Lung (tissue), 11 donors: ENCODE measurements at regions not wholly inside any gene's neighbourhood (a gene's known extent, or its start where the extent isn't known, plus 50 kb on each side); places are given as distances from the start of the nearest gene placed in this dataset.

Source experiments
- ATAC-seq: fragments of 200-7000 bp; cut with Tn5 transposase; one replicate; pipeline ENCODE4 v1.9.1; 2020; ENCODE audit warnings: moderate number of reproducible peaks; ENCODE audit not compliant: insufficient read depth, low FRiP score
- DNase-seq, 3 donors: peaks; one replicate each; pipeline ENCODE4 v3.0.0-alpha.2; 2013 to 2017
- H3K27ac ChIP-seq, 2 donors: one replicate each; pipeline ENCODE4 v1.5.1; 2013; ENCODE audit warnings: mild to moderate bottlenecking in 2 of 2, moderate library complexity in 2 of 2, control low read depth in 1 of 2, inconsistent platforms in 1 of 2, low read depth in 1 of 2, low read length in 1 of 2
- H3K27me3 ChIP-seq, 3 donors: one replicate each; pipeline ENCODE4 v1.5.1; 2013; ENCODE audit warnings: low read length in 2 of 3; ENCODE audit not compliant: control insufficient read depth in 3 of 3, insufficient read depth in 3 of 3
- H3K36me3 ChIP-seq, 4 donors: one replicate each; pipeline ENCODE4 v1.5.1; 2013; ENCODE audit warnings: low read length in 4 of 4, mild to moderate bottlenecking in 1 of 4, moderate library complexity in 1 of 4; ENCODE audit not compliant: control insufficient read depth in 4 of 4, insufficient read depth in 4 of 4
- H3K4me1 ChIP-seq, 5 donors: one replicate each; pipeline ENCODE4 v1.5.1; 2013; ENCODE audit warnings: low read length in 5 of 5, mild to moderate bottlenecking in 2 of 5, moderate library complexity in 1 of 5; ENCODE audit not compliant: control insufficient read depth in 5 of 5, insufficient read depth in 5 of 5
- H3K4me3 ChIP-seq: one replicate; pipeline ENCODE4 v1.5.1; 2013; ENCODE audit warnings: mild to moderate bottlenecking, control low read depth, moderate library complexity
- H3K9ac ChIP-seq, 2 donors: one replicate each; pipeline ENCODE4 v1.5.1; 2013; ENCODE audit warnings: low read length in 2 of 2, control low read depth in 1 of 2; ENCODE audit not compliant: insufficient read depth in 1 of 2
- H3K9me3 ChIP-seq, 4 donors: one replicate each; pipeline ENCODE4 v1.5.1; 2013; ENCODE audit warnings: low read length in 3 of 4, mild to moderate bottlenecking in 1 of 4, moderate library complexity in 1 of 4; ENCODE audit not compliant: control insufficient read depth in 4 of 4, insufficient read depth in 3 of 4
- CTCF ChIP-seq: IDR thresholded peaks from 2 replicates; pipeline ENCODE4 v1.5.1; 2012; ENCODE audit warnings: mild to moderate bottlenecking; ENCODE audit errors: control extremely low read depth, extremely low read depth
- WGBS, 2 donors: extraction: QIAGEN DNeasy Blood & Tissue Kit; methylation state at CpG; one replicate each; pipeline ENCODE4 v1.1.7; 2013; 5-methylcytosine and 5-hydroxymethylcytosine counted together
- donor health status: control.
- donor health status: control.
- donor health status: Bipolar disorder and iron deficiency.
- donor health status: healthy.
- donor health status: DM: yes; HTN: yes; CAD: no.

- 38 to 86% methylated on average over 1 of the region's 1 CpG for whole genome bisulfite sequencing, 2 donors
- H3K4me1 ChIP-seq, result no peaks in the 10 kb centered on the region
- H3K27me3 ChIP-seq, result no peaks in the 10 kb centered on the region
- no peak overlapping the region for H3K27ac ChIP-seq
- no peak for ATAC-seq
- no peaks in the 10 kb centered on the region for H3K36me3 ChIP-seq
- no peak for DNase-seq
- TF ChIP-seq CTCF, result no peak
- no peaks in the 10 kb centered on the region for H3K9me3 ChIP-seq
- H3K4me3 ChIP-seq, result no peak overlapping the region
- H3K9ac ChIP-seq, result no peak overlapping the region
These were observed 513.2 kb upstream of the MARCKS start for GRCh38 chr6:113343940-113344339.

- no peak for TF ChIP-seq CTCF
- no peak overlapping the region for H3K27ac ChIP-seq
- H3K36me3 ChIP-seq, result no peaks in the 10 kb centered on the region
- 91 to 94% methylated on average over 2 of the region's 2 CpGs for WGBS, 2 donors
- H3K4me3 ChIP-seq, result no peak overlapping the region
- DNase-seq, result no peak
- no peak for ATAC-seq
- H3K9ac ChIP-seq, result no peak overlapping the region
- H3K9me3 ChIP-seq, result no peaks in the 10 kb centered on the region
- peaks cover 0 to 2% (median 0%) of the 10 kb centered on the region in 5 donors for H3K4me1 ChIP-seq
- no peaks in the 10 kb centered on the region for H3K27me3 ChIP-seq
These were observed 512.2 kb upstream of the MARCKS start for GRCh38 chr6:113344969-113345368.

GRCh38 chr6:113347436-113347835, 509.7 kb upstream of the MARCKS start:
- no peak overlapping the region for H3K4me3 ChIP-seq
- H3K27ac ChIP-seq, result no peak overlapping the region
- H3K9me3 ChIP-seq, result peaks cover 0 to 2% (median 0%) of the 10 kb centered on the region in 4 donors
- no peak for ATAC-seq
- H3K27me3 ChIP-seq, result no peaks in the 10 kb centered on the region
- H3K36me3 ChIP-seq, result no peaks in the 10 kb centered on the region
- no peak overlapping the region for H3K9ac ChIP-seq
- DNase-seq, result no peak
- no peak for TF ChIP-seq CTCF
- H3K4me1 ChIP-seq, result peaks cover 0 to 17% (median 6%) of the 10 kb centered on the region in 5 donors
- WGBS, 2 donors, result 83 to 94% methylated on average over 3 of the region's 3 CpGs

GRCh38 chr6:113350461-113350860, 506.7 kb upstream of the MARCKS start:
- Histone ChIP-seq H3K9ac (no peak overlapping the region), H3K4me1 (peaks cover 0 to 17% (median 7%) of the 10 kb centered on the region in 5 donors), H3K27me3 (no peaks in the 10 kb centered on the region), H3K36me3 (no peaks in the 10 kb centered on the region), H3K9me3 (peaks cover 0 to 2% (median 0%) of the 10 kb centered on the region in 4 donors), H3K4me3 (no peak overlapping the region), H3K27ac (no peak overlapping the region)
- 42 to 46% methylated on average over 1 of the region's 1 CpG for WGBS, 2 donors
- DNase-seq (no peak), ATAC-seq (no peak)
- TF ChIP-seq CTCF, result no peak
